ENCODE measurements at regions not wholly inside any gene's neighbourhood (a gene's known extent, or its start where the extent isn't known, plus 50 kb on each side); places are given as distances from the start of the nearest gene placed in this dataset.

DNA sequence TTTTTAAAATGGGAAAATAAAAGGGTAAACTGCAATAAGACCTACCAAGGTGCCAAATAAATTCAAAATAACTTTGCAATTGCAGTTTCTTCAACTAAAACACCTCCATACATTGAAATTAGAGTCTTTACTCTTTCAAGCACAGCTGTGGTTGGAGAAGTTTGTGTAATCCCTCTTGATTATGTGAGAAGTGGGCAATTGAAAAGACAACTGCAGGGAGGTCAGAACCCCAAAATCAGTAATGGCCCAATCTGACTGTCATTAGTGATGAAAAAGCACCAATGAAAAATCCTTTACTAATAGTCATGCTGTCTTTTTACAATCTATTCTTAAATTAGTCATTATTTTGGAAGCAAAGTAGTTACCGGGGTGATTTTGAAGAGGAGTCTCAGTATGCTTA lies 116.7 kb upstream of the RGMB start:
- TF ChIP-seq, protein P1, sequence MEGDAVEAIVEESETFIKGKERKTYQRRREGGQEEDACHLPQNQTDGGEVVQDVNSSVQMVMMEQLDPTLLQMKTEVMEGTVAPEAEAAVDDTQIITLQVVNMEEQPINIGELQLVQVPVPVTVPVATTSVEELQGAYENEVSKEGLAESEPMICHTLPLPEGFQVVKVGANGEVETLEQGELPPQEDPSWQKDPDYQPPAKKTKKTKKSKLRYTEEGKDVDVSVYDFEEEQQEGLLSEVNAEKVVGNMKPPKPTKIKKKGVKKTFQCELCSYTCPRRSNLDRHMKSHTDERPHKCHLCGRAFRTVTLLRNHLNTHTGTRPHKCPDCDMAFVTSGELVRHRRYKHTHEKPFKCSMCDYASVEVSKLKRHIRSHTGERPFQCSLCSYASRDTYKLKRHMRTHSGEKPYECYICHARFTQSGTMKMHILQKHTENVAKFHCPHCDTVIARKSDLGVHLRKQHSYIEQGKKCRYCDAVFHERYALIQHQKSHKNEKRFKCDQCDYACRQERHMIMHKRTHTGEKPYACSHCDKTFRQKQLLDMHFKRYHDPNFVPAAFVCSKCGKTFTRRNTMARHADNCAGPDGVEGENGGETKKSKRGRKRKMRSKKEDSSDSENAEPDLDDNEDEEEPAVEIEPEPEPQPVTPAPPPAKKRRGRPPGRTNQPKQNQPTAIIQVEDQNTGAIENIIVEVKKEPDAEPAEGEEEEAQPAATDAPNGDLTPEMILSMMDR (IDR thresholded peaks at IDR 0.05) = no peak
- no peak for TF ChIP-seq POLR2AphosphoS5 (IDR thresholded peaks at IDR 0.05; ENCODE audit: insufficient read depth in 1 of 2, low read depth in 1 of 2)
- TF ChIP-seq POLR2A (IDR thresholded peaks at IDR 0.05) = no peak
